ENCODE measurements at regions not wholly inside any gene's neighbourhood (a gene's known extent, or its start where the extent isn't known, plus 50 kb on each side); places are given as distances from the start of the nearest gene placed in this dataset.

GRCh38 chr12:47364261-47364660, 284.5 kb upstream of the AMIGO2 start:
- TF ChIP-seq POLR2A (IDR thresholded peaks at IDR 0.05) (no peak), CTCF (IDR thresholded peaks at IDR 0.05) (no peak)
